Fibroblast of lung (primary cell): ENCODE measurements at regions not wholly inside any gene's neighbourhood (a gene's known extent, or its start where the extent isn't known, plus 50 kb on each side); places are given as distances from the start of the nearest gene placed in this dataset.
A peak's percentile ranks its signal among the peaks of the same experiment; 100 is the strongest.

Source experiments
- DNase-seq, 2 donors: peaks; one replicate each; pipeline versions ENCODE4 v3.0.0 to v3.0.0-alpha.2; 2010; ENCODE audit warnings: low read depth in 2 of 2
- H2AFZ ChIP-seq: 2 replicates; pipeline ENCODE4 v1.5.1; 2012; ENCODE audit warnings: low read length, control low read depth, inconsistent platforms
- H3K27ac ChIP-seq: 2 replicates; pipeline ENCODE4 v1.5.1; 2011; ENCODE audit warnings: low read length, control low read depth; ENCODE audit not compliant: insufficient read depth
- H3K27me3 ChIP-seq: 2 replicates; pipeline ENCODE4 v1.5.1; 2011; ENCODE audit warnings: mild to moderate bottlenecking, low read length; ENCODE audit not compliant: control insufficient read depth, insufficient read depth
- H3K36me3 ChIP-seq: 2 replicates; pipeline ENCODE4 v1.5.1; 2011; ENCODE audit warnings: low read length; ENCODE audit not compliant: control insufficient read depth, insufficient read depth
- H3K4me1 ChIP-seq: 2 replicates; pipeline ENCODE4 v1.5.1; 2011; ENCODE audit warnings: low read length; ENCODE audit not compliant: control insufficient read depth, insufficient read depth; ENCODE audit errors: extremely low read depth
- H3K4me2 ChIP-seq: 2 replicates; pipeline ENCODE4 v1.5.1; 2011; ENCODE audit warnings: low read length, control low read depth; ENCODE audit not compliant: insufficient read depth; ENCODE audit errors: extremely low read depth
- H3K4me3 ChIP-seq, 4 experiments: fragments of 200-600 bp in 1 of 4; sonication (generic) in 1 of 4; replicated peaks in 1 of 4; 2 replicates each; pipeline ENCODE4 v1.5.1; 2011 to 2016; ENCODE audit warnings: low read length in 4 of 4, low read depth in 3 of 4, mild to moderate bottlenecking in 3 of 4, control low read depth in 2 of 4, inconsistent platforms in 1 of 4, mixed read lengths in 1 of 4; ENCODE audit not compliant: insufficient read depth in 1 of 4; ENCODE audit errors: control extremely low read depth in 1 of 4
- H3K79me2 ChIP-seq: 2 replicates; pipeline ENCODE4 v1.5.1; 2012; ENCODE audit warnings: mild to moderate bottlenecking, low read length, inconsistent platforms; ENCODE audit not compliant: control insufficient read depth, insufficient read depth
- H3K9ac ChIP-seq: 2 replicates; pipeline ENCODE4 v1.5.1; 2011; ENCODE audit warnings: mild to moderate bottlenecking, low read length, control low read depth; ENCODE audit not compliant: insufficient read depth
- H3K9me3 ChIP-seq: 2 replicates; pipeline ENCODE4 v1.5.1; 2012; ENCODE audit warnings: low read depth, low read length; ENCODE audit not compliant: control insufficient read depth, insufficient read depth
- H4K20me1 ChIP-seq: 2 replicates; pipeline ENCODE4 v1.5.1; 2011; ENCODE audit warnings: low read length; ENCODE audit not compliant: control insufficient read depth, insufficient read depth; ENCODE audit errors: extremely low read depth
- CTCF ChIP-seq, 2 donors: IDR thresholded peaks in 1 of 2; conservative IDR thresholded peaks in 1 of 2; 1 replicate in 1 of 2; 2 replicates in 1 of 2; pipeline ENCODE4 v1.5.1; 2011 to 2012; ENCODE audit warnings: low read length in 2 of 2, control low read depth in 1 of 2, inconsistent platforms in 1 of 2, low read depth in 1 of 2, mild to moderate bottlenecking in 1 of 2
- EZH2 ChIP-seq: IDR thresholded peaks from 2 replicates; pipeline ENCODE4 v1.5.1; 2012; ENCODE audit warnings: low read length, control low read depth, mild to moderate bottlenecking; ENCODE audit errors: missing control alignments

- DNase-seq = peak in 1 of 2 donors; percentile 37
- Histone ChIP-seq H3K79me2 (no peaks in the 10 kb centered on the region), H3K4me2 (no peak overlapping the region), H3K9ac (no peak overlapping the region), H3K27ac (no peak overlapping the region), H3K27me3 (no peaks in the 10 kb centered on the region), H4K20me1 (no peaks in the 10 kb centered on the region), H3K4me3 (no peak overlapping the region), H3K36me3 (no peaks in the 10 kb centered on the region), H3K9me3 (no peaks in the 10 kb centered on the region), H3K4me1 (peaks cover 6% of the 10 kb centered on the region), H2AFZ (no peak overlapping the region)
- no peak for TF ChIP-seq EZH2
- no peak for TF ChIP-seq CTCF (conservative IDR thresholded peaks at IDR 0.05 in 1 of 2, IDR thresholded peaks at IDR 0.05 in 1 of 2; ENCODE audit: low read depth in 1 of 2, low read length in 2 of 2)
Observed at GRCh38 chr3:177340243-177340830, 143.1 kb upstream of the TBL1XR1 start.

- H3K36me3 ChIP-seq = no peaks in the 10 kb centered on the region
- no peaks in the 10 kb centered on the region for H4K20me1 ChIP-seq
- no peak overlapping the region for H3K4me3 ChIP-seq
- no peak overlapping the region for H2AFZ ChIP-seq
- no peaks in the 10 kb centered on the region for H3K9me3 ChIP-seq
- no peak overlapping the region for H3K9ac ChIP-seq
- no peaks in the 10 kb centered on the region for H3K79me2 ChIP-seq
- no peak for DNase-seq
- H3K4me1 ChIP-seq = peaks cover 10% of the 10 kb centered on the region
- no peak overlapping the region for H3K4me2 ChIP-seq
- H3K27ac ChIP-seq = no peak overlapping the region
- TF ChIP-seq CTCF (conservative IDR thresholded peaks at IDR 0.05 in 1 of 2, IDR thresholded peaks at IDR 0.05 in 1 of 2; ENCODE audit: low read depth in 1 of 2, low read length in 2 of 2) (no peak), EZH2 (no peak)
- no peaks in the 10 kb centered on the region for H3K27me3 ChIP-seq
Observed at GRCh38 chr3:177341736-177342419, 144.6 kb upstream of the TBL1XR1 start.

- TF ChIP-seq EZH2 (no peak), CTCF (conservative IDR thresholded peaks at IDR 0.05 in 1 of 2, IDR thresholded peaks at IDR 0.05 in 1 of 2; ENCODE audit: low read depth in 1 of 2, low read length in 2 of 2) (no peak)
- H4K20me1 ChIP-seq = no peaks in the 10 kb centered on the region
- H3K9me3 ChIP-seq = no peaks in the 10 kb centered on the region
- peaks cover 7% of the 10 kb centered on the region for H3K4me1 ChIP-seq
- no peak overlapping the region for H2AFZ ChIP-seq
- no peak overlapping the region for H3K4me3 ChIP-seq
- no peaks in the 10 kb centered on the region for H3K36me3 ChIP-seq
- H3K9ac ChIP-seq = no peak overlapping the region
- H3K79me2 ChIP-seq = no peaks in the 10 kb centered on the region
- no peak overlapping the region for H3K4me2 ChIP-seq
- H3K27ac ChIP-seq = no peak overlapping the region
- no peak for DNase-seq
- H3K27me3 ChIP-seq = no peaks in the 10 kb centered on the region
Observed at GRCh38 chr3:177343122-177343625, 145.9 kb upstream of the TBL1XR1 start.
